ENCODE measurements at regions not wholly inside any gene's neighbourhood (a gene's known extent, or its start where the extent isn't known, plus 50 kb on each side); places are given as distances from the start of the nearest gene placed in this dataset.
"Not testable (repeated sequence)": the region's sequence is repeated elsewhere in the genome, so short reads cannot be mapped to it uniquely, and the experiment has no call there.

GRCh38 chr13:109979676-109980075, 193.3 kb upstream of the IRS2 start:
- DNase-seq (ENCODE audit: low read depth in 2 of 2), result not testable (repeated sequence)

GRCh38 chr13:109979228-109979627, 192.8 kb upstream of the IRS2 start:
- no peak for DNase-seq (ENCODE audit: low read depth in 2 of 2)

GRCh38 chr13:109977212-109977968, 191.0 kb upstream of the IRS2 start:
- DNase-seq (ENCODE audit: low read depth in 2 of 2), result no peak

GRCh38 chr13:109976206-109976997, 190.0 kb upstream of the IRS2 start:
- DNase-seq (ENCODE audit: low read depth in 2 of 2), result no peak

- no peak for DNase-seq (ENCODE audit: low read depth in 2 of 2)
Measured at GRCh38 chr13:109974354-109974753, 188.0 kb upstream of the IRS2 start.

- no peak for DNase-seq (ENCODE audit: low read depth in 2 of 2)
Measured at GRCh38 chr13:109973279-109973678, 186.9 kb upstream of the IRS2 start.

GRCh38 chr13:109971456-109972090, 185.2 kb upstream of the IRS2 start:
- DNase-seq (ENCODE audit: low read depth in 2 of 2), result no peak

GRCh38 chr13:109971006-109971405, 184.6 kb upstream of the IRS2 start:
- DNase-seq (ENCODE audit: low read depth in 2 of 2), result no peak

GRCh38 chr13:109968876-109969577, 182.6 kb upstream of the IRS2 start:
- DNase-seq (ENCODE audit: low read depth in 2 of 2), result no peak

- no peak for DNase-seq (ENCODE audit: low read depth in 2 of 2)
Measured at GRCh38 chr13:109963960-109964563, 177.7 kb upstream of the IRS2 start.

- no peak for DNase-seq (ENCODE audit: low read depth in 2 of 2)
Measured at GRCh38 chr13:109963384-109963783, 177.0 kb upstream of the IRS2 start.

GRCh38 chr13:109959903-109960302, 173.5 kb upstream of the IRS2 start:
- no peak for DNase-seq (ENCODE audit: low read depth in 2 of 2)

GRCh38 chr13:109957875-109958274, 171.5 kb upstream of the IRS2 start:
- no peak for DNase-seq (ENCODE audit: low read depth in 2 of 2)

- no peak for DNase-seq (ENCODE audit: low read depth in 2 of 2)
Measured at GRCh38 chr13:109955598-109955997, 169.2 kb upstream of the IRS2 start.

GRCh38 chr13:109954441-109954840, 168.1 kb upstream of the IRS2 start:
- no peak for DNase-seq (ENCODE audit: low read depth in 2 of 2)

- DNase-seq (ENCODE audit: low read depth in 2 of 2), result no peak
Measured at GRCh38 chr13:109951491-109951890, 165.1 kb upstream of the IRS2 start.

GRCh38 chr13:109949397-109949796, 163.0 kb upstream of the IRS2 start:
- DNase-seq (ENCODE audit: low read depth in 2 of 2), result no peak

- DNase-seq (ENCODE audit: low read depth in 2 of 2), result no peak
Measured at GRCh38 chr13:109947006-109947405, 160.6 kb upstream of the IRS2 start.

- no peak for DNase-seq (ENCODE audit: low read depth in 2 of 2)
Measured at GRCh38 chr13:109945206-109945960, 159.0 kb upstream of the IRS2 start.

- DNase-seq (ENCODE audit: low read depth in 2 of 2), result no peak
Measured at GRCh38 chr13:109941951-109942350, 155.6 kb upstream of the IRS2 start.

- DNase-seq (ENCODE audit: low read depth in 2 of 2), result no peak
Measured at GRCh38 chr13:109941221-109941620, 154.8 kb upstream of the IRS2 start.
